ENCODE measurements at regions not wholly inside any gene's neighbourhood (a gene's known extent, or its start where the extent isn't known, plus 50 kb on each side); places are given as distances from the start of the nearest gene placed in this dataset.

DNA sequence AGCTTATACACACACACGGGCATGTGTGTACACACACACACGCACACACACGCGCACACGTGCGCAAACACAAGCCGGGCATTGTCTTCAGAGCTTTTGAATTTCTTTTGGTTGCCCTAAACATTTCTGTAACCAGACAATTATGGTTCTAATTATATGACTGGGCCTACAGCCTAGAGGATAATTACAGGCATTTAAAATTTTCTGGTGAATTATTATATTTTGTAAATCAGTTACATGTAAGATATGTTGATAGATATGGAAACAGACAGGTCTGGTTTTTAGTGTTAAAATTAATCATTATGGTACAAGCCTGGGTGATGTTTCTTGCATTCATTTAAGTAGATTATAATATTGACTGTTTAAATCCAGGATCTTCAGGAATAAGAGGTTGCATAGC lies 1120.5 kb downstream of the ADGRL3 start:
- TF ChIP-seq, protein P1, sequence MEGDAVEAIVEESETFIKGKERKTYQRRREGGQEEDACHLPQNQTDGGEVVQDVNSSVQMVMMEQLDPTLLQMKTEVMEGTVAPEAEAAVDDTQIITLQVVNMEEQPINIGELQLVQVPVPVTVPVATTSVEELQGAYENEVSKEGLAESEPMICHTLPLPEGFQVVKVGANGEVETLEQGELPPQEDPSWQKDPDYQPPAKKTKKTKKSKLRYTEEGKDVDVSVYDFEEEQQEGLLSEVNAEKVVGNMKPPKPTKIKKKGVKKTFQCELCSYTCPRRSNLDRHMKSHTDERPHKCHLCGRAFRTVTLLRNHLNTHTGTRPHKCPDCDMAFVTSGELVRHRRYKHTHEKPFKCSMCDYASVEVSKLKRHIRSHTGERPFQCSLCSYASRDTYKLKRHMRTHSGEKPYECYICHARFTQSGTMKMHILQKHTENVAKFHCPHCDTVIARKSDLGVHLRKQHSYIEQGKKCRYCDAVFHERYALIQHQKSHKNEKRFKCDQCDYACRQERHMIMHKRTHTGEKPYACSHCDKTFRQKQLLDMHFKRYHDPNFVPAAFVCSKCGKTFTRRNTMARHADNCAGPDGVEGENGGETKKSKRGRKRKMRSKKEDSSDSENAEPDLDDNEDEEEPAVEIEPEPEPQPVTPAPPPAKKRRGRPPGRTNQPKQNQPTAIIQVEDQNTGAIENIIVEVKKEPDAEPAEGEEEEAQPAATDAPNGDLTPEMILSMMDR (IDR thresholded peaks at IDR 0.05; ENCODE audit: poor library complexity) = no peak
- no peak for TF ChIP-seq EZH2 (IDR thresholded peaks at IDR 0.05; ENCODE audit: borderline replicate concordance)
